NT2/D1 (cell line): ENCODE measurements at regions not wholly inside any gene's neighbourhood (a gene's known extent, or its start where the extent isn't known, plus 50 kb on each side); places are given as distances from the start of the nearest gene placed in this dataset.

Experiments used
- DNase-seq: peaks from one replicate; pipeline ENCODE4 v3.0.0-alpha.2; 2011; ENCODE audit warnings: low read depth, low spot score
- H3K27me3 ChIP-seq: 2 replicates; pipeline ENCODE4 v1.6.0; 2011; ENCODE audit warnings: mild to moderate bottlenecking; ENCODE audit not compliant: insufficient read length, insufficient read depth
- H3K36me3 ChIP-seq: 2 replicates; pipeline ENCODE4 v1.6.1; 2011; ENCODE audit warnings: mild to moderate bottlenecking, low read length, mixed read lengths; ENCODE audit not compliant: insufficient read depth, insufficient read length
- H3K4me1 ChIP-seq: 2 replicates; pipeline ENCODE4 v1.5.1; 2011; ENCODE audit not compliant: insufficient read depth, insufficient read length
- H3K4me3 ChIP-seq: 2 replicates; pipeline ENCODE4 v1.5.1; 2011; ENCODE audit warnings: low read depth; ENCODE audit not compliant: insufficient read length
- H3K9ac ChIP-seq: 2 replicates; pipeline ENCODE4 v1.6.0; 2011; ENCODE audit warnings: low read depth; ENCODE audit not compliant: insufficient read length
- H3K9me3 ChIP-seq: 2 replicates; pipeline ENCODE4 v1.5.1; 2011; ENCODE audit warnings: mild to moderate bottlenecking, low read length; ENCODE audit not compliant: insufficient read depth
- SUZ12 ChIP-seq: IDR thresholded peaks from 2 replicates; pipeline ENCODE4 v1.6.1; 2011; ENCODE audit not compliant: insufficient read length, insufficient read depth; ENCODE audit errors: extremely low read depth
- YY1 ChIP-seq: IDR thresholded peaks from 2 replicates; pipeline ENCODE4 v1.6.1; 2011; ENCODE audit not compliant: insufficient read length, insufficient read depth
- ZNF274 ChIP-seq: IDR thresholded peaks from 2 replicates; pipeline ENCODE4 v1.6.1; 2011; ENCODE audit warnings: mild to moderate bottlenecking, low read depth, low read length

DNA sequence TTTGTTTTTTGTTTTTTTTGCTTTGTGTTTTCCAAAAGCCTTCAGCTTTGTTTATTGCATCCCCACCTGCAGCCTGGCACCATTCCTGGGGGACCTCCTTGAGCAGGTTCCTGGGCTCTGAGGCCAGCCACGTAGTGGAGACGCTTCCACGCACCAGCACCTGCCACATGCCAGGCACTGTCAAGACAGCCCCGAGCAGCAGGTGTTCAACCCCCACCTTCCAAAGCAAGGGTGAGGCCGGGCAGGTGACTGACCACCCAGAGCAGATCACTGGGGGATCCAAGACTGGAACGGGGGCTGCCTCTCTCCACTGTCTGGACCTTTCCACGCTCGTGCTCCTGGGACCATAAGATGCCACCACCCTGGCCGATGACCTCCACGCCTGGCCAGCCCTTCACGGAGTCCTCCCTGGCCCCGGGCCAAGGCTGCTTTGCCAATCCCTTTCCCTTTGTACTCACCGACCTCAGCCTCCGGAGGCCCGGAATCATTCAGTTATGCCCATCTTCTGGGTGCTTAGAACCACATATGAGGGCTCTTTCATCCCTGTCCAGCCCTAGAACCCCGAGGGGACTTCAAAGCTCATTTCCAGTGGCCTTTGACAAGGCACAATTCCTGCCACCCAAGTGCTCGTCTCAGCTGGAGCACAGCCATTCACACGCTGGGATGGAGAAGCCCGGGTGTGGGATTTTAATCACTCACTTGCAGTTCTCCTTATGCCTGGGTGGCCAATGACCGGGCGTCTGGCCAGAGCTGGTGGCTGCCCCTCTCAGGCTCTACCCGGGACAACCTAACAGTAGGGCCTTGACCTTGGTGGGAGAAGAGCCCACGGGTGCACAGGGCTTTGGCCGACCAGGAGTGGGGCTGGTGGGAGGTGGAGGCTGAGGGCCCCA lies 330.8 kb downstream of the NPHP4 start:
- Histone ChIP-seq H3K36me3 (no peaks in the 10 kb centered on the region), H3K4me1 (peaks cover 5% of the 10 kb centered on the region), H3K4me3 (no peak overlapping the region), H3K27me3 (no peaks in the 10 kb centered on the region), H3K9me3 (0 out of 2 replicates have a peak, but pooled peaks cover 4% of the 10 kb centered on the region), H3K9ac (no peak overlapping the region)
- TF ChIP-seq ZNF274 (no peak), YY1 (no peak), SUZ12 (no peak)
- no peak for DNase-seq

DNA sequence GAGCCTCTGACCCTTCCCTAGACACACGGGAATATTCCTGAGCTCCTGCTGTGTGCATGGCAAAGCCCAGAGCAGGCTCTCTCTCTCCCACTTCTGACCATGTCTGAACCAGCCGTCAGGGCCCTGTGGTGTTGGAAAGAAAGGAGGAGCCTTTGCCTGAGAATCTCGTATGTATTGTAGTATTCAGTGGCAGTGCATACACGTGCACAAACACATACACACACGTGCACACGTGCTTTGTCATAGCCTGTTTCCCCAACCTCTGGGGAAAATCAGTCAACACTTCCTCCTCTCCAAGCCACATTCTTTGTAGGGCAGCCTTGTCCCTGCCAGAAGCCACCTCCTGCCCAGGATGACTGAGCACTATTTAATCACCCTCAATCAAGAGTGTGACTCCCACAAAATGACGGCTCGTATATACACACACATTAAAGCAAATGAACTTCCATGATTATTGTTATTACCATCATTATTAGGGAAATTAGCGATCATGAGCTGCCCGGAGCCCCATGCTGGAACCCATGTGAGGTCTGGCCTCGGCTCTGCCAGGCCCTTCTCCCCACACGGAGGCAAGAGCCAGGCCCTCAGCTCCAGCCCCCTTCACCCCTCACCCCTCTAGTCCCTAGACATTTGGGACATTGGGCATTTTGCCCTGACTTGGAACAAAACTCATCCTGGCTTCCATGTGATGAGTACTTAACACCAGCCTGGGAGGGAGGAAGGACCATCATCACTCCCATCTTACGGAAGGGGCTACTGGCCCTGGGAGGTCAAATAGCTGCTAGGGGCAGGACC lies 331.9 kb downstream of the NPHP4 start:
- TF ChIP-seq SUZ12 = no peak
- no peak for TF ChIP-seq ZNF274
- no peak for TF ChIP-seq YY1
- Histone ChIP-seq H3K9me3 (no peaks in the 10 kb centered on the region), H3K9ac (no peak overlapping the region), H3K4me3 (no peak overlapping the region), H3K27me3 (no peaks in the 10 kb centered on the region), H3K36me3 (no peaks in the 10 kb centered on the region), H3K4me1 (peaks cover 5% of the 10 kb centered on the region)
- DNase-seq = no peak

DNA sequence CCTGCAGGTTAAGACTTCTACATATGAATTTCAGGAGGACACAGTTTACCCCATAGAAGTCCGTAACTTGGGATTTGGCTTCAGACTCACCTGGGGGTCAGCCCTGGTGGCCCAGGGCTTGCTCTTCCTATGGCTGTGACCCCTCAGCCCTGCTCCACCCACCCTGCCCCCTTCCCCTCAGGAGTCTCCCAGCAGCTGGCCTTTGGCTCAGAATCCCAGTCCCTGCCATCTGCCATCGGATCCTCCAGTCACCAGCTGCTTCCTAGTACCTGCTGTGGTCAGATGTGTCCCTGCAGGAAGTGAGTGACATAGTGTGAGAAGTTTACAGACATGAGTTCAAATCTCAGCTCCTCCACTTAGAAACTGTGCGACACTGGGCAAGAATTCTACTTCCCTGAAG lies 332.6 kb downstream of the NPHP4 start:
- Histone ChIP-seq H3K9me3 (no peaks in the 10 kb centered on the region), H3K27me3 (no peaks in the 10 kb centered on the region), H3K4me1 (peaks cover 5% of the 10 kb centered on the region), H3K36me3 (no peaks in the 10 kb centered on the region), H3K9ac (no peak overlapping the region), H3K4me3 (no peak overlapping the region)
- TF ChIP-seq SUZ12 (no peak), YY1 (no peak), ZNF274 (no peak)
- DNase-seq = no peak

DNA sequence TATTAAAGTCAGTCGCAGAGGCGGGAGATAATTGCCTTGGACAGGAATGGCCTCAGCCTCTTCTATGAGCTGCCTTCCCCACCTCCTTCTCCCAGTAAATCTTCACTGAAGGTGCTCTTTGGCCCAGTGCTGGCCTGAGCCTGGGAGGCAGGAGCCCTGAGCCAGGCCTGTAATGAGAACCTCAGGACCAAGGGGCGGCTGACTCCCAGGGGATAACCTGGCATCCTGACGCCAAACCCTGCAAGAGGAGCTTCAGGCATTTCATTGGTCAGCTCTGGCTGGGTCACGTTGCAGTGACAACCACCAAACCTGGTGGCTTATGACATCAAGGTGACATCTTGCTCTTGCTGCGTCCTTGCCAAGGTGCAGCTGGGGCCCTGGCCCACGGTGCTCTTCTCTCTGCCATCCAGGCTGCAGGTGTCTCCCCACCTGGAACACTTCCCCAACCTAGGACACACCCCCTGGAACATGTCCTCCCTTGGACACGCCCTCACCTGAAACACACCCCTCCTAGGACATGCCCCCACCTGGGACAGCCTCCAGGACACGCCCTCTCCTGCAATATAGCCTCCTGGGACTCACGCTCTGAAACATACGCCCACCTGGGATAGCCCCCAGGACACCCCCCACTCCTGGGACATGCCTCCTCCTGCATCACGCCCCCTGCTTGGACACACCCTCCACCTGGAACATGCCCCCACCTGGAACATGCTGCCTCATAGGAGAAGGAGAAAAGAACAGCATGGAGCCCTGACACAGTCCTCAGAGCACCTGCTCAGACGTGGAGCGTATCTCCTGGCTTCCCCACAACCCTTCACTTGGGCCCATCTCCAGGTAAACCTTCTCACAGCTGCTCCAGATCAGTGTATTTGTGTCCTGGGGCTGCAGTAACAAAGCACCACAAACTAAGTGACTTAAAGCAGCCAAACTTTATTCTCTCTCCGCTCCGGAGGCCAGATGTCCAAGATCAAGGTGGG lies 333.6 kb downstream of the NPHP4 start:
- no peak overlapping the region for H3K9ac ChIP-seq
- H3K9me3 ChIP-seq = no peaks in the 10 kb centered on the region
- no peaks in the 10 kb centered on the region for H3K36me3 ChIP-seq
- TF ChIP-seq YY1 = no peak
- no peak for TF ChIP-seq ZNF274
- no peak for TF ChIP-seq SUZ12
- H3K27me3 ChIP-seq = no peaks in the 10 kb centered on the region
- DNase-seq = no peak
- peaks cover 5% of the 10 kb centered on the region for H3K4me1 ChIP-seq
- no peak overlapping the region for H3K4me3 ChIP-seq

DNA sequence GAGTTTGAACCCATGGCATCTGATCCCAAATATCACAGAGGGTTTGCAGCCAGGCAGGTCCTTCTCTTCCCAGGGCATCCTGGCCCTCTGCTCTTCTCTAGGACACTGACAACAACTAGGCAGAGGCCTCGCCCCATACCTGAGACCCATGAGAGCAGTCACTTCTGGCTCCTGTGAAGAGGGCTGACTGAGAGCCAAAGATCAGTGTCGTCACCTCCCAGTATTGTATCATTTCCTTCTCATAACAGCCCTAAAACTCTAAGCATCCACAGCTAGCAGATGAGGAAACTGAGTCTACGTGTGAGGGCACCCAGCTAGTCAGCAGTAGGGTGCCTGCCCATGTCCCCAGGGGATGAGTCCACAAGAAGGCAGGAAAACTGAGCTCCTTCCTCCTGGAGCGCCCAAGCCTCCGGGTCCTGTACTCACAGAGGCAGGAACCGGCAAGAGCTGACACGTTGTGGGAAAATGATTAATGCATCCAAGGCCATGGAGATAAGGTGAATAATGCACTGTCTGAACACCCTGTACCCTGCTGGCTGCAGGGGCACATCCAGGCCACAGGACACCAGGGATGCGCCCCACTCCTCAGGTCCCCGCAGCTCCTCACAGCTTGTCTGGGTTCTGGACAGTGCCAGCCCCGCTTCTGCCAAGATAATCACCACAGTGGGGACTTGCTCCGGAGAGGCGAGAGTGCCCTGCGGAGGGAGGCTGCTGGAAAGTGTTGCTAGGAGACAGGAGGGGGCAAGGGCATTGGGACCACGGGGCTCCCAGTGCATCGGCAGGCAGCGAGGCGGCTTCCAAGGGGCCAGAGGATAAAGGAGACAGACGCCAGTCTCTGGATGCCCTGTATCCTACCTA lies 340.0 kb downstream of the NPHP4 start:
- TF ChIP-seq ZNF274 (no peak), YY1 (no peak), SUZ12 (no peak)
- Histone ChIP-seq H3K4me1 (no peaks in the 10 kb centered on the region), H3K9ac (no peak overlapping the region), H3K9me3 (no peaks in the 10 kb centered on the region), H3K4me3 (no peak overlapping the region), H3K36me3 (no peaks in the 10 kb centered on the region), H3K27me3 (no peaks in the 10 kb centered on the region)
- DNase-seq = no peak

DNA sequence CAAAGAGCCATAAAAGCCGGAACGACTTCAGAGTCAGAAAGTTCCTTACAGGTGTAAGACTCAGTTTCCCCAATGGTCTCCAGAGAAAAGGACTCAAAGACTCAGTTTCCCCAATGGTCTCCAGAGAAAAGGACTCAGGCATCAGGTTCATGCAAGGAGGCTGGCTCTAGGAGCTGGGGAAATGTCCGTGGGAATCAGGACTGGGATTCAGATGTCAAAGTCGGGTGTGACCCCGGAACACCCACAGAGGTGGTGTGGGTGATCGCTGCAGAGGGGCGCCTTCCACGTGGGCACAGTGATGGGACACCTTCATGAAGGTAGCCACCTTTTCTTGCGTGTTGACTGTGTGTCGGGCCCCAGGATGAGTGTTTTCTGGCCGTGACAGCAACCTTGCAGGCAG lies 340.8 kb downstream of the NPHP4 start:
- Histone ChIP-seq H3K9me3 (no peaks in the 10 kb centered on the region), H3K27me3 (no peaks in the 10 kb centered on the region), H3K4me1 (peaks cover 6% of the 10 kb centered on the region), H3K4me3 (no peak overlapping the region), H3K36me3 (no peaks in the 10 kb centered on the region), H3K9ac (no peak overlapping the region)
- DNase-seq = no peak
- TF ChIP-seq ZNF274 = no peak
- no peak for TF ChIP-seq SUZ12
